ENCODE measurements at regions not wholly inside any gene's neighbourhood (a gene's known extent, or its start where the extent isn't known, plus 50 kb on each side); places are given as distances from the start of the nearest gene placed in this dataset.

- no peak for ATAC-seq
- Histone ChIP-seq H3K27me3 (no peaks in the 10 kb centered on the region), H3K4me1 (no peaks in the 10 kb centered on the region), H3K4me3 (no peak overlapping the region), H3K36me3 (no peaks in the 10 kb centered on the region), H3K27ac (no peak overlapping the region), H3K9me3 (peaks cover 0 to 7% (median 0%) of the 10 kb centered on the region in 3 donors)
- TF ChIP-seq POLR2A (IDR thresholded peaks at IDR 0.05), result no peak
- TF ChIP-seq POLR2AphosphoS5 (IDR thresholded peaks at IDR 0.05), result no peak
- no peak for TF ChIP-seq EP300 (IDR thresholded peaks at IDR 0.05)
- TF ChIP-seq CTCF (IDR thresholded peaks at IDR 0.05), result no peak
- WGBS, 2 donors (ENCODE audit: low coverage in 1 of 2), result 83 to 96% methylated on average over 6 to 8 of the region's 24 CpGs
These were observed 244.3 kb upstream of the TSHZ2 start for GRCh38 chr20:52727740-52728456.

GRCh38 chr20:52724541-52724940 is 247.6 kb upstream of the TSHZ2 start:
- Histone ChIP-seq H3K4me1 (no peaks in the 10 kb centered on the region), H3K36me3 (no peaks in the 10 kb centered on the region), H3K9me3 (no peaks in the 10 kb centered on the region), H3K4me3 (no peak overlapping the region), H3K27ac (no peak overlapping the region), H3K27me3 (no peaks in the 10 kb centered on the region)
- TF ChIP-seq CTCF (IDR thresholded peaks at IDR 0.05) (no peak), EP300 (IDR thresholded peaks at IDR 0.05) (no peak), POLR2A (IDR thresholded peaks at IDR 0.05) (no peak), POLR2AphosphoS5 (IDR thresholded peaks at IDR 0.05) (no peak)
- ATAC-seq, result no peak
- 44 to 59% methylated on average over 6 to 8 of the region's 8 CpGs for WGBS, 2 donors (ENCODE audit: low coverage in 1 of 2)

- Histone ChIP-seq H3K4me3 (no peak overlapping the region), H3K27ac (no peak overlapping the region), H3K27me3 (no peaks in the 10 kb centered on the region), H3K36me3 (no peaks in the 10 kb centered on the region), H3K4me1 (no peaks in the 10 kb centered on the region), H3K9me3 (no peaks in the 10 kb centered on the region)
- WGBS, 2 donors (ENCODE audit: low coverage in 1 of 2), result 54 to 76% methylated on average over 4 of the region's 4 CpGs
- TF ChIP-seq POLR2AphosphoS5 (IDR thresholded peaks at IDR 0.05), result no peak
- no peak for TF ChIP-seq EP300 (IDR thresholded peaks at IDR 0.05)
- no peak for TF ChIP-seq POLR2A (IDR thresholded peaks at IDR 0.05)
- no peak for TF ChIP-seq CTCF (IDR thresholded peaks at IDR 0.05)
- no peak for ATAC-seq
These were observed 249.1 kb upstream of the TSHZ2 start for GRCh38 chr20:52722926-52723688.

- 83 to 88% methylated on average over 1 of the region's 1 CpG for WGBS, 2 donors (ENCODE audit: low coverage in 1 of 2)
- no peaks in the 10 kb centered on the region for H3K9me3 ChIP-seq
- no peak overlapping the region for H3K27ac ChIP-seq
- no peak for TF ChIP-seq EP300 (IDR thresholded peaks at IDR 0.05)
- ATAC-seq, result no peak
- no peaks in the 10 kb centered on the region for H3K36me3 ChIP-seq
- H3K4me1 ChIP-seq, result no peaks in the 10 kb centered on the region
- no peaks in the 10 kb centered on the region for H3K27me3 ChIP-seq
- no peak overlapping the region for H3K4me3 ChIP-seq
These were observed 264.0 kb upstream of the TSHZ2 start for GRCh38 chr20:52708137-52708536.

GRCh38 chr20:52704553-52704952 is 267.6 kb upstream of the TSHZ2 start:
- Histone ChIP-seq H3K4me1 (no peaks in the 10 kb centered on the region), H3K27ac (no peak overlapping the region), H3K9me3 (no peaks in the 10 kb centered on the region), H3K36me3 (no peaks in the 10 kb centered on the region), H3K27me3 (no peaks in the 10 kb centered on the region), H3K4me3 (no peak overlapping the region)
- no peak for ATAC-seq
- WGBS, 2 donors (ENCODE audit: low coverage in 1 of 2), result 75 to 80% methylated on average over 1 of the region's 1 CpG
- no peak for TF ChIP-seq CTCF (IDR thresholded peaks at IDR 0.05)

All from gastroesophageal sphincter (tissue), 4 donors.